Liver (tissue), 3 donors: ENCODE measurements at regions not wholly inside any gene's neighbourhood (a gene's known extent, or its start where the extent isn't known, plus 50 kb on each side); places are given as distances from the start of the nearest gene placed in this dataset.

Experiments used
- ATF3 ChIP-seq: IDR thresholded peaks from 2 replicates; pipeline ENCODE4 v1.6.1; 2016; ENCODE audit warnings: antibody characterized with exemption
- CTCF ChIP-seq: fragments of 150-350 bp; IDR thresholded peaks from 2 replicates; pipeline ENCODE4 v1.5.1; 2017; ENCODE audit warnings: improper control_type of control experiment, low read depth, low read length; ENCODE audit not compliant: missing input control
- FOXA1 ChIP-seq: IDR thresholded peaks from 2 replicates; pipeline ENCODE4 v1.6.1; 2016; ENCODE audit warnings: antibody characterized with exemption
- GABPA ChIP-seq, 2 donors: IDR thresholded peaks in 1 of 2; conservative IDR thresholded peaks in 1 of 2; 2 replicates each; pipeline ENCODE4 v1.6.1; 2016; ENCODE audit warnings: antibody characterized with exemption in 2 of 2, mild to moderate bottlenecking in 1 of 2, moderate library complexity in 1 of 2
- MAX ChIP-seq: IDR thresholded peaks from 2 replicates; pipeline ENCODE4 v1.6.1; 2016; ENCODE audit warnings: antibody characterized with exemption
- NR2F2 ChIP-seq: IDR thresholded peaks from 2 replicates; pipeline ENCODE4 v1.6.1; 2016; ENCODE audit warnings: antibody characterized with exemption
- RAD21 ChIP-seq, 2 donors: IDR thresholded peaks; 2 replicates each; pipeline ENCODE4 v1.6.1; 2016; ENCODE audit warnings: antibody characterized with exemption in 2 of 2, mild to moderate bottlenecking in 2 of 2
- REST ChIP-seq: IDR thresholded peaks from 2 replicates; pipeline ENCODE4 v1.6.1; 2016; ENCODE audit warnings: antibody characterized with exemption, mild to moderate bottlenecking
- RXRA ChIP-seq, 2 donors: IDR thresholded peaks; 2 replicates each; pipeline ENCODE4 v1.6.1; 2017 to 2018; ENCODE audit warnings: antibody characterized with exemption in 2 of 2, mild to moderate bottlenecking in 1 of 2
- YY1 ChIP-seq: IDR thresholded peaks from 2 replicates; pipeline ENCODE4 v1.6.1; 2016; ENCODE audit warnings: antibody characterized with exemption, mild to moderate bottlenecking
- ZBTB33 ChIP-seq: IDR thresholded peaks from 2 replicates; pipeline ENCODE4 v1.6.1; 2016; ENCODE audit warnings: antibody characterized with exemption
- donor health status: healthy.
- donor health status: healthy.

GRCh38 chr14:31932675-31933074 lies 144.4 kb upstream of the ARHGAP5 start:
- TF ChIP-seq CTCF, result no peak
- TF ChIP-seq ZBTB33, result no peak
- no peak for TF ChIP-seq RXRA (IDR thresholded peaks at IDR 0.05)
- TF ChIP-seq MAX, result no peak
- no peak for TF ChIP-seq FOXA1
- no peak for TF ChIP-seq GABPA (IDR thresholded peaks at IDR 0.05 in 1 of 2, conservative IDR thresholded peaks at IDR 0.05 in 1 of 2)
- TF ChIP-seq NR2F2, result no peak
- TF ChIP-seq YY1, result no peak
- no peak for TF ChIP-seq RAD21 (IDR thresholded peaks at IDR 0.05)
- no peak for TF ChIP-seq ATF3
- TF ChIP-seq REST, result no peak
